ENCODE measurements at regions not wholly inside any gene's neighbourhood (a gene's known extent, or its start where the extent isn't known, plus 50 kb on each side); places are given as distances from the start of the nearest gene placed in this dataset.
"Not testable (repeated sequence)": the region's sequence is repeated elsewhere in the genome, so short reads cannot be mapped to it uniquely, and the experiment has no call there.

DNA sequence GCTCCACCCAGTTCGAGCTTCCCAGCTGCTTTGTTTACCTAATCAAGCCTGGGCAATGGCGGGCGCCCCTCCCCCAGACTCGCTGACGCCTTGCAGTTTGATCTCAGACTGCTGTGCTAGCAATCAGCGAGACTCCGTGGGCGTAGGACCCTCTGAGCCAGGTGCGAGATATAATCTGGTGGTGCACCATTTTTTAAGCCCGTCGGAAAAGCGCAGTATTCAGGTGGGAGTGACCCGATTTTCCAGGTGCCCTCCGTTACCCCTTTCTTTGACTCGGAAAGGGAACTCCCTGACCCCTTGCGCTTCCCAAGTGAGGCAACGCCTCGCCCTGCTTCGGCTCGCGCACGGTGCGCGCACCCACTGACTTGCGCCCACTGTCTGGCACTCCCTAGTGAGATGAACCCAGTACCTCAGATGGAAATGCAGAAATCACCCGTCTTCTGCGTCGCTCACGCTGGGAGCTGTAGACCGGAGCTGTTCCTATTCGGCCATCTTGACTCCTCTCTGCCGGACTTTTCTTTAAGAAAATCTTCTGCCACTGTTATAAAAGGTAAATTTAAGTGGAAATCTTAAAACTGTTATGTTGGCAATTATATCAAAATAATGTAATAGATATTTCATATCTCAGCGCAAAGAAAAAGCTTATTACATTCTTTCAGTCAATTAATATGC is 313.5 kb upstream of the FSIP2 start:
- TF ChIP-seq, protein P1, sequence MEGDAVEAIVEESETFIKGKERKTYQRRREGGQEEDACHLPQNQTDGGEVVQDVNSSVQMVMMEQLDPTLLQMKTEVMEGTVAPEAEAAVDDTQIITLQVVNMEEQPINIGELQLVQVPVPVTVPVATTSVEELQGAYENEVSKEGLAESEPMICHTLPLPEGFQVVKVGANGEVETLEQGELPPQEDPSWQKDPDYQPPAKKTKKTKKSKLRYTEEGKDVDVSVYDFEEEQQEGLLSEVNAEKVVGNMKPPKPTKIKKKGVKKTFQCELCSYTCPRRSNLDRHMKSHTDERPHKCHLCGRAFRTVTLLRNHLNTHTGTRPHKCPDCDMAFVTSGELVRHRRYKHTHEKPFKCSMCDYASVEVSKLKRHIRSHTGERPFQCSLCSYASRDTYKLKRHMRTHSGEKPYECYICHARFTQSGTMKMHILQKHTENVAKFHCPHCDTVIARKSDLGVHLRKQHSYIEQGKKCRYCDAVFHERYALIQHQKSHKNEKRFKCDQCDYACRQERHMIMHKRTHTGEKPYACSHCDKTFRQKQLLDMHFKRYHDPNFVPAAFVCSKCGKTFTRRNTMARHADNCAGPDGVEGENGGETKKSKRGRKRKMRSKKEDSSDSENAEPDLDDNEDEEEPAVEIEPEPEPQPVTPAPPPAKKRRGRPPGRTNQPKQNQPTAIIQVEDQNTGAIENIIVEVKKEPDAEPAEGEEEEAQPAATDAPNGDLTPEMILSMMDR (conservative IDR thresholded peaks at IDR 0.05; ENCODE audit: low read depth, low read length): not testable (repeated sequence)
- TF ChIP-seq MAFK (IDR thresholded peaks at IDR 0.05; ENCODE audit: low read depth, low read length); CEBPB (IDR thresholded peaks at IDR 0.05; ENCODE audit: low read depth, low read length); RAD21 (IDR thresholded peaks at IDR 0.05; ENCODE audit: low read length); POLR2A (IDR thresholded peaks at IDR 0.05; ENCODE audit: low read depth, low read length); MAZ (IDR thresholded peaks at IDR 0.05; ENCODE audit: borderline replicate concordance, low read depth, low read length); SMC3 (IDR thresholded peaks at IDR 0.05; ENCODE audit: low read depth, low read length); NFE2L2 (IDR thresholded peaks at IDR 0.05; ENCODE audit: low read depth, low read length); BHLHE40 (IDR thresholded peaks at IDR 0.05; ENCODE audit: low read depth, low read length); RCOR1 (IDR thresholded peaks at IDR 0.05; ENCODE audit: insufficient replicate concordance, low read length): not testable (repeated sequence)
- TF ChIP-seq, protein P2, sequence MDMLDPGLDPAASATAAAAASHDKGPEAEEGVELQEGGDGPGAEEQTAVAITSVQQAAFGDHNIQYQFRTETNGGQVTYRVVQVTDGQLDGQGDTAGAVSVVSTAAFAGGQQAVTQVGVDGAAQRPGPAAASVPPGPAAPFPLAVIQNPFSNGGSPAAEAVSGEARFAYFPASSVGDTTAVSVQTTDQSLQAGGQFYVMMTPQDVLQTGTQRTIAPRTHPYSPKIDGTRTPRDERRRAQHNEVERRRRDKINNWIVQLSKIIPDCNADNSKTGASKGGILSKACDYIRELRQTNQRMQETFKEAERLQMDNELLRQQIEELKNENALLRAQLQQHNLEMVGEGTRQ (IDR thresholded peaks at IDR 0.05; ENCODE audit: low read depth, low read length): not testable (repeated sequence)
- TF ChIP-seq, protein P3, sequence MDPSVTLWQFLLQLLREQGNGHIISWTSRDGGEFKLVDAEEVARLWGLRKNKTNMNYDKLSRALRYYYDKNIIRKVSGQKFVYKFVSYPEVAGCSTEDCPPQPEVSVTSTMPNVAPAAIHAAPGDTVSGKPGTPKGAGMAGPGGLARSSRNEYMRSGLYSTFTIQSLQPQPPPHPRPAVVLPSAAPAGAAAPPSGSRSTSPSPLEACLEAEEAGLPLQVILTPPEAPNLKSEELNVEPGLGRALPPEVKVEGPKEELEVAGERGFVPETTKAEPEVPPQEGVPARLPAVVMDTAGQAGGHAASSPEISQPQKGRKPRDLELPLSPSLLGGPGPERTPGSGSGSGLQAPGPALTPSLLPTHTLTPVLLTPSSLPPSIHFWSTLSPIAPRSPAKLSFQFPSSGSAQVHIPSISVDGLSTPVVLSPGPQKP (IDR thresholded peaks at IDR 0.05; ENCODE audit: borderline replicate concordance, low read depth, low read length): not testable (repeated sequence)

Measured in IMR-90 (cell line).